GM18508 (cell line): ENCODE measurements at regions not wholly inside any gene's neighbourhood (a gene's known extent, or its start where the extent isn't known, plus 50 kb on each side); places are given as distances from the start of the nearest gene placed in this dataset.

Experiments used
- ATAC-seq: cut with Tn5 transposase; IDR thresholded peaks from one replicate; pipeline ENCODE4 v1.9.1; 2021; ENCODE audit warnings: moderate number of reproducible peaks; ENCODE audit not compliant: insufficient read depth, unreplicated experiment

DNA sequence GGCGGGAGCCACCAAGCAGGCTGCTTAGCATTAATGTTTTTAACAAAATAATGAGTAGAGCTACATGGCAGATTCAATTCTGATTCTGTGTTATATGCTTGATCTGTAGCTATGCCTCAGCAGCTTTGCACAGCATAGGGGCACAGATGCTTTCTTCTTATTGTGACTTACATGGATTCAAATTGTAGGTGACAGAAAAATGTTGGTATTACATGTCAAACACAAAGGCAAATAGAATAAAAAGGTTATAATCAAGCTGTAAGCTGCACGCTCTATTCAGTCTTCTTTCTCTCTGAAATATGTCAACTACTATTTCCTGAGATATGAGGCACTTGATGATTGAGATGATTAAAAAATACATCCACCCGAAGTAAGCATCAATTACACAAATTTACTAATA is 1573.8 kb downstream of the FAM181B start:
- no peak for ATAC-seq

DNA sequence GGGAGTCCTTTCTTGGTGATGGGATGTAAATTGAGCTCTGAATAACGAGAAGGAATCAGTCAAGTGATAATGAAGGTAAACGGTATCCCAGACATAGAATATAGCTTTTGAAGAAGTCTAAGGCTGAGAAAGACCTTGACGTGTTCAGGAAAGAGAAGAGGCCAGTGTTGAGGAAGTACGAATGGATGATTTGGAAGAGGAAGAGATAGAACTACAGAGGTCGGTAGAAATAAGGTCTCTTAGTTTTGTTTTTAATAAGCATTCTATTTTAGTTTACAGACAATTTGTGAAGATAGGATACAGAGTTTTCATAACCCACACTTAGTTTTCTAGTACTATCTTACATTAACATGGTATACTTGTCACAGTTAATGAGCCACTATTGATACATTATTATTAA is 1598.1 kb downstream of the FAM181B start:
- ATAC-seq: no peak

DNA sequence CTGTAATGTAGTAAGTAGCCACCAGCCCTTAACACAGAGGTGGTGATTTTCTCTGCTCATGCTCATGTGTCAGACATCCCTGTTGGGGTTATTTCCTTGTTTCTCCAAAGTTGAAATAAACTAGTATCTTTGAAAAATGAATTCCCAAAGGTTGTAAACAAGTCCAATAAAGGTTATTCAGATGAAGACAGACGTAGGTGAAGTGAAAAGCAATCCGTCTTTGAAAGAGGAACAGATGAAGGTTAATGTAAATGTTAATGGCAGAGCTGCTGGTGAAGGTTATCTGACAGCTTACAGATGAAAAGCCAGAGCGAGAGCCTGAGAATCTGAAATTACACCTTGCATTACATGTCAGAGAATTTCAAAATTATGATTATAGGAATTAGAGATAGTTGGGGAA is 1604.0 kb downstream of the FAM181B start:
- no peak for ATAC-seq

DNA sequence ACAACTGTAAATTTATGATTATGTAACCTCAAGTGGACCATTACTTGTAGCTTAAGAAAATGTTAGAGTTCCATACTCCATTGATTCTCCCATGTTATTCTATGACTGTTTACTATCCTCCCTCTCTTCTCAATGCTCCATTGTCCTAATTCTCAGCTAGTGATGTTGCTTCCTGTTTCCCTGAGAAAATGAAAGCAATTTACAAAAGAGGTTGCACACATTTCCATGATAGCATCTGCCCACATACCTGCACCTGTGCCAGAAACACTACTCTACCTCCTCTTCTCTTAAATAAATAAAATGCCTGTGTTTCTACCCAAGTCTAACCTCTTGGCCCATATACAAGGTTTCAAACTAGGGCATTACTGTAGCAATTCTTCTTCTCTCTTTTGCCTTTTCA is 1620.9 kb downstream of the FAM181B start:
- ATAC-seq: no peak

DNA sequence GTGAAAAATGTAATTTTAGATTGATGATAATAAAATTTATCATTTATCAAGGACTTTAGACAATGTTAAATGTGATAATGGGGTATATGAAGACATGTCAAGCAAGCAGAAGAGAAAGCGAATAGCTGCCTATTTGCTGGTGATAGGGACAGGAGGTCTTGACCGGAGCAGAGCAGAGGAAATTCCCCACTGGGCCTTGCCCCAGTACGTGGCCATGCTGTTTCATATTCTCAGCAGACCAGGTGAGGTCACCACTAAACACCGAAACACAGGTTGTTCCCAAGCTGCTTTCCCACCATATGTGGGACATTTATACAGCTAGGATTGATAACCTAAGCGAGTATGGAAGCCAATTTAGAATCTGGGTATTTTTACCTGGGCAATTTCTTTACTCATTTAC is 1629.6 kb downstream of the FAM181B start:
- no peak for ATAC-seq

DNA sequence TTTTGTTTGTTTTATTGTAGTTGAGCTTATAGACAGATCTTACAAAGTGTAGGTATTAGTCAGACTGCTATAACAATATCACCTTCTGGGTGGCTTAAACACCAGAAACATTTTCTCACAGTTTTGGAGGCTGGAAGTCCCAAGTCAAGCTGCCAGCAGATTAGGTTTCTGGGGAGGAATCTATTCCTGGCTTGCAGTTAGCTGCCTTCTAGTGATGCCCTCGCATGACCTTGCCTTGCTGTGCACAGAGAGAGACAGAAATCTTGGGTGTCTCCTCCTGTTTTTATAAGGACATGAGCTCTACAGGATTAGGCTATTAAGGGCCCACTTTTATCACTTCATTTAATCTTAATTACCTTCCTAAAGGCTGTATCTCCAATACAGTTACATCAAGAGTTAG is 1635.2 kb downstream of the FAM181B start:
- no peak for ATAC-seq

DNA sequence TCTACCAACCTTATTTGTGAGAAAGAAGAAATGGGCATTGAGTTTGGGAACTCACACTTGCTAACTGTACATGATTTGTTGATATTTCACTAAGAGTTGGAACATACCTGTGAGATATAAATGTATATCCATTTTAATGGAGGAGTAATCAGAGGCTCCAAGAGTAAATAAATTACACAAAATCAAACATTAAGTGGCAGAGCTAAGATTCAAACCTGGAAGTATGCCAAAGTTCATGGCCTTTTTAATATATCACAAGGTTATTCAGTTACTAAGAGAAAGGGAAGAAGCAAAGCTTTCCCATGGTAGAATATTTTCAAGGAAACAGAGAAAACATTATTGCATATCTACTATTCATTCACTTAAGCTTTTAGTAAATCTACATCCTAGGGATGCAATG is 1641.1 kb downstream of the FAM181B start:
- no peak for ATAC-seq

DNA sequence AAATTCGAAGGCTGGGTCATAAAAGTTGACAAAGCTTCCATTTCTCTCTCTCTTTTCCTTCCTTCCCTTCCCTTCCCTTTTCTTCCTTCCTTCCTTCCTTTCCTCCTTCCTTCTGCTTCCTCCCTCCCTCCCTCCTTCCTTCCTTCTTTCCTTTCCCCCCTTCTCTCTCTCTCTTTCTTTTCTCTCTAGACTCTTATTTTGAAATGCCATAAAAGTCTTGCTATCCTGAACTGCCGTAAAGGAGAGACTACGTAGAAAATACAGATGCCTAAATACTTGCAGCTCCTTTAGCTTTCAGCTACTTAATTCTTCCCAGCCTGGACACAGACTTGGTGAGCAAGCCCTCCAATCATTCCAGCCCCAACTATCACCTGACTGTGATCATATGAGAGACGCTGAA is 1644.4 kb downstream of the FAM181B start:
- ATAC-seq: no peak

DNA sequence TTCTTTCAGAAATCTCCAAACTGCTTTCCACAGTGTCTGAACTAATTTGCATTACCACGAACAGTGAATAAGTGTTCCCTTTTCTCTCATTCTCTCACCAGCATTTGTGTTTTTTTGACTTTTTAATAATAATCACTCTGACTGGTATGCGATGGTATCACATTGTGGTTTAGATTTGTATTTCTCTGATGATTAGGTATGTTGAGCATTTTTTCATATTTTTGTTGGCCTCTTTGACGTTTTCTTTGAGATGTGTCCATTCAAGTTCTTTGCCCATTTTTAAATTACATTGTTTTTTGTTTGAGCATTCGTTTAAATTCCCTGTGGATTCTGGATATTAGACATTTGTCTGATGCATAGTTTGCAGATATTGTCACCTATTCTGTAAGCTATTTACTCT is 1639.6 kb upstream of the TENM4 start:
- no peak for ATAC-seq

DNA sequence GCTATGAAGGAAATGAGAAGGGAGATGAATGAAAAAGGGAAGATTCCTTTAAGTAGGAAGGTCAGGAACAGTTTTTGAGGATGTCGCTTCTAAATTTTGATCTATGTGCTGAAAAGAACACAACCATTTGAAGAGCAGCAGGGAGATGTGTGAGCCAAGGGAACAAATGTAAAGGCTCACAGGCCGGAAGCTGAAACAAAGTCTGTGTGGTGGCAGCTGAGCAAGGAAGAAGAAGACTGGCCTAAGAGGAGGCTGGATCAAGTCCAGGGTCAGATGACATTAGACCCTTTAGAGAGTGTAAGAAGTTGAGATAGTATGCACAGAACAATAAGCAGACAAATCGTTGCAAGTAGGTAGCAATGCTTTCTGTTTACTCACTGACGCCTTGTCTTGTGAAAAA is 1631.4 kb upstream of the TENM4 start:
- no peak for ATAC-seq

DNA sequence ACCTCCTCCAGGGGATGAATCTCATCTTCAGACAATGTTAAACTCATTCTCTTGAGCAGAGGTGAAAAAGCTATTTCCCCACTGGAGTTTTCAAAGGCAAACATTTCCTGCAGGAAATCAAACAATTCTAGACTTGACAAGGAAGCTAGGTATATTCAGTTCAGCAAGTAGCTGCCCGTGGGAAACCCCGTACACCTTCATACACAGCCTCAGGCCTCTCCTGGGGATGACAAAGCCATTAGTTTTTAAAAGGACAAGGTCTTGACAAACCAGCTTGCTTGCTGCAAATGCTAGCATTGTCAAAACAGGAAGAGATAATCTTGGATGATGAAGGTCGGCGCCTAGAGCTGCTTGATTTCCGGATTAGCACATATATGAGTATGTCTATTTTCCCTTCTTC is 1630.8 kb upstream of the TENM4 start:
- ATAC-seq: no peak

DNA sequence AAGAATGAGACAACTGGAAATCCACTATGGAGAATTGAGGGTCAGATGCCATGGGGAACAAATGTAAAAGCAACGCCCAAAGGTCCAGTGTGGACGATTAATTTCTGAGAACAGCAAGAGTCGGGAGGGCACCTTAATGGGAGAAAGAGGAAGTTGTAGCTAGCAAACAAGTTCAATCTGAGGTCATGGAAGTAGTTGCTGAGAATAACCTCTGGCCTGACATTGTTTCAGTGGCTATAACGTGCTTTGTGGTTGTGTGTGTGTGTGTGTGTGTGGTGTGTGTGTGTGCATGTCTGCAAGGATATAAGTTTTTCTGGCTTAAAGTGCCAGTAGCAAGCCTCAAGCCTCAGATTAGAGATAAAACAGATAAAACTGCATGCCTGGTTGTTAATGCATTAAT is 1630.1 kb upstream of the TENM4 start:
- ATAC-seq: peak; percentile 88

DNA sequence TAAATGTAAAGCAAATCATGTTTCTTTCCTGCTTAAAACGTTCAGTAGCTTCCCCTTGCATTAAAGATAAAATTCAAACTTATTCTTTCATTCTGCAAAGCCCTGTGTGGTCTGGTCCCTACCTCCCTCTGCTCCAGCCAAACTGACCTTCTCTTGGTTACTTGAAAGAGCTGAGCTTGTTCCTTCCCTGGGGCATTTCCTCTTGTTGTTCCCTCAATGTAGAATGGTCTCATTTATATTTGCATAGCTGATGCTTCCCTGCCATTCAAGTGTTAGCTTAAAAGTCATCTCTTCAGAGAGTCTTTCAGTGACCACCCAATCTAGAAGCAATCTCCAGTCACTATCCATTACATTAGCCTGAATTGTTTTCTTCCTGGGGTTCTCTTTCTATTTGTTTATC is 1618.5 kb upstream of the TENM4 start:
- no peak for ATAC-seq

DNA sequence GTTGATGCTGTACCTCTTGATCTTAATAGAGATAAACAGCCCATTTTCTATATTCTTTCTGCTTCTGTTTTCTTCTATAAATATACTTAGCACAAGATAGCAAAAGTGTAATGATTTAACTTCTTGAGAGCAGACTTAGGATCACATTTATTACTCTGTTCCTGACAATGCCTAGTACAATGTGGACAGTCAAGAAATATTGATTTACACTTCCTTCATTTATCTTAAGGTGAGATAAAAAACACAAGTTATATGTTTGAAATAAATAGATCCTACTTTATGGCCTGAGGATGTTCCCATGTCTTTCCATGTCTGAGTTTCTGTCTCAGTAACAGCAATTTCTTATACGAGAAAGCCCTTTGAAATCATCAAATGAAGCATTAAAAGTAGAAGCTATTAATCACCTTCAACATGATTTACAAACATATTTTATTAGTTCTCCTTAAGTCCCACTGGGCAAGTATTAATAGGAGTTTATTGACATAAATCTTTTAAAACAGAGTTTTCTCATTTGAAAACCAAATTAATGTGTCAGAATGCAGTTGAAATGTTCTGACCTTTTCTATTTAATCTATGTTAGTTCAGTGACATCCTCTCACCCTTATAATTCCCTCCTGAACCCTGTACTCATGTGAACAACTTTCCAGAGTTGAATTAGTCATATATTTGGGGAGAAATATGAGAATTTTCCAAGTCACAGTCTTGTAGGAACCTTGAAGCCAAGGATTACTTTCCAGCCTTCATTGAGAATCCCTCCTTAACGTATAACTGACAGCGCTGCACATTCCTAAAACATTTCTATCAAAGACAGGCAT is 1611.7 kb upstream of the TENM4 start:
- ATAC-seq: no peak

DNA sequence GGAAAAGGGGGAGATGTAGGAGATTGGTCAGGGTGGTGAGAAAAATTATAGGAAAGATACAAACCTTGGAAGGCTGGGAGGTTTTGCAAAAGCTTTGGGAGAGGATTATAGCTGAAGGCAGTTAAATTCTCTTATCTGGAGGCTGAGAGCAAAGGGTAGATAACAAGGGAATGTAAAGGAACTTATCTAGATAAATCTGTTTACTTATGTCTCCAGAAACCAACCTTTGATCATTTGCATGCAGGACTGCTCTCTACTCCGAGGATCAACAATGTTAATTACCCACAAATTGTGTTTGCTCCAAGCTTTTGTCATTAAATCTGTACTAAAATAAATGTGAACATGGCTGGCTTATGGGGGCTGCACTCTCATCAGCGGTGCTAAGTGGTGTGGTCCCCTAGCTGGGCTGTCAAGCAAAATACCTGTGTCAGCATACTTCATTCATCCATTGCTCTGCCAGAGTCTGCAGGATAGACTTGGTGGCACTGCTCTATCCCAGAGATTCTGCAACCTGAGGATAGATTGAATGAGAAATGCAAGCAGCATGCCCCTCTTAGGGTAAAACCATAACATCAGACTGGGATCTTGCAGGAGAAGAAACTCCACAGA is 1599.2 kb upstream of the TENM4 start:
- no peak for ATAC-seq

DNA sequence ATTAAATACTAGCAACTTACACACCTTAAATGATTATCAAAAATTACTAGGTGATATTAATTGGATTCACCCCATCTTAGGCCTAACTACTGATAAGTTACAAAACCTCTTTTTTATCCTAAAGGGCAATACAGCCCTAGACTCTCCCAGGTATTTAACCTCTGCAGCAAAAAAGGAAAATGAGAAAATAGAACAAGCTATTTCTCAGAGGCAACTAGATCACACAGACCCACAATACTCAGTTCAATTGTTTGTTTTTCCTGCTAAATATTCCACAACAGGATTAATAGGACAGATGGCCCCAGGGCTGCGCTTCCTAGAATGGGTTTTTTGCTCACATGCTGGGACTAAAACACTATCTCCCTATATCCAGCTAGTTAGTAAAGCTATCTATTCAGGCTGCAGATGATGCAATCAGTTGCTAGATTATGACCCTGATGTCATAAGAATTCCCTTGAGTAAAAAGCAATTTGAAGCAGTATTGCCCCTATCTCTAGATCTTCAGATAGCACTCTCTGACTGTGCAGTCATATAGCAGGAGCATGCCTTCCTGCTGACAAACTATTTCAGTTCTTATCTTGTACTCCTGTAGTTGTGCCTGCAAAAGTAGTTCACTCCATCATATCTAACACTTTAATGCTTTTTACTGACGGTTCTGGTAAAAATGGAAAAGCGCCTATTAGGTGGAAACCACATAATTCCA is 1595.5 kb upstream of the TENM4 start:
- no peak for ATAC-seq

DNA sequence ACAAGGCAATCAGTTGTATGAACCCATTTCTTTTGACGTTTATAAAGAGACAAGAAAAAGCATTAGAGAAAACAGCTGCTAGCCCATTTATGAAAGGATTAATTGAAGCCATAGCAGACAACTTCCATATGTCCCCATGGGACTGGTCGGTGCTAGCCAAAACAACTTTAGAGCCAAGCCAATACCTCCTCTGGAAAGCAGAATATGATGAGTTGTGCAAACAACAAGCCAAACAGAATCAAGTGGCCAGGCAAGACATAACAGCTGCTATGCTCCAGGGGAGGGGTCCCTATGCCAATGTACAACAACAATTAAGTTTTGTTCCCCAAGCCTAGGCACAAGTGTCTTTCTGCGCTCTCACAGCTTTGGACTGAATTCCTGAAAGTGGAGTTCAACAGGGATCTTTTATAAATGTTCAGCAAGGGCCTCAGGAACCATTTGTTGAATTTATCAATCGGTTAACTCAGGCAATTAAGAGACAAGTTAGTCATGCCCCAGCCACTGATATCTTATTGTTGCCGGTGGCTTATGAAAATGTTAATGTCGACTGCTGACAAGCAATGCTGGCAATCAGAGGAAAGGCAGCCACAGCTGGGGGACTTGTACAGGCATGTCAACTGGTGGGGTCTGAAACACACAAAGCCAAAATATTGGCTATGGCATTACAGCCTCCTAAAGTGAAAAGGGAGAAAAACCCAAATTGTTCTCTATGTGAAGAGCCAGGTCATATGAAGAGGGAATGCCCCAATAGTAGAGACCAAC is 1593.1 kb upstream of the TENM4 start:
- ATAC-seq: no peak

DNA sequence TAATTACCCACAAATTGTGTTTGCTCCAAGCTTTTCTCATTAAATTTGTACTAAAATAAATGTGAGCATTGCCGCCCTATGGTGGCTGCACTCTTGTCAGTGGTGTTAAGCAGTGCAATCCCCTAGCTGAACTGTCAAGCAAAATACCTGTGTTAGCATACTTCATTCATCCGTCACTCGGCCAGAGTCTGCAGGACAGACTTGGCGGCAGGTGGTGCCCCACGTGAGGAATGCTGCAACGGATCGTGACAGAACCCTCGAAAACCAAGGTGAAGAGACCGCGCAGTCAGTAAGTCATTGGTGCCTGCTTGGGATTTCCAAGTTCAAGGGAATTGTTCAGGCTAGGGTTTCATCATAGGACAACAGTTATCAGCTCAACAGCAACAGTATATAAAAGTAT is 1592.1 kb upstream of the TENM4 start:
- no peak for ATAC-seq

DNA sequence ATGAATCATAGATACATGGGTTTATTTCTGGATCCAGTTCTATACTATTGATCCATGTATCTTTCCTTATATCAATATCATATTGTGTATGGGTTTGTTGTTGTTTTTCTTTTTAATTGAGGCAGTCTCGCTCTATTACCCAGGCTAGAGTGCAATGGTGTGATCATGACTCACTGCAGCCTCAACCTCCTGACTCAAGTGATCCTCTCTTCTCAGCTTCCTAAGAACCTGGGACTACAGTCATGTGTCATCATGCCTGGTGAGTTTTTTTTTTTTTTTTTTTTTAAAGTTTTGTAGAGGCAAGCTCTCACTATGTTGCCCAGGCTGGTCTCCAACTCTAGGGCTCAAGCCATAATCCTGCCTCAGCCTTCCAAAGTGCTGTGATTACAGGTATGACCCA is 1589.4 kb upstream of the TENM4 start:
- ATAC-seq: no peak

DNA sequence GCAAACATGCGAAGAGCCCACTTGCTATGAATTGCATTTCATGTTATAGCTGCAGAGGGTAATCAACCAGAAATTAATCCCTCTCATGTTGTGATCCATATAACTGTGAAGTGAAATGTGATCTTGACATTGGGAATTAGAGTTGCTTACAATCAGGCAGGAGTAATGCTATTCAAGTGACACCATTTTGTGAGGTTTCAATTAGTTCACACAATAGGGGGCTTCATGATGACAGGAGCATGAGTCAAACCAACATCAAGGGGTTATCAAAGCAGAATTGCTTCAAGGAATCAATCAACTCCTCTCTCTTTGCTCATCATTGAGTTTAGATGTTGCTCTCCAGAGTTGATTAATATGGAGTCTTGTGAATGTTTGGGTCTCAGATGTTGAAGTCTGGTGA is 1585.2 kb upstream of the TENM4 start:
- ATAC-seq: no peak

DNA sequence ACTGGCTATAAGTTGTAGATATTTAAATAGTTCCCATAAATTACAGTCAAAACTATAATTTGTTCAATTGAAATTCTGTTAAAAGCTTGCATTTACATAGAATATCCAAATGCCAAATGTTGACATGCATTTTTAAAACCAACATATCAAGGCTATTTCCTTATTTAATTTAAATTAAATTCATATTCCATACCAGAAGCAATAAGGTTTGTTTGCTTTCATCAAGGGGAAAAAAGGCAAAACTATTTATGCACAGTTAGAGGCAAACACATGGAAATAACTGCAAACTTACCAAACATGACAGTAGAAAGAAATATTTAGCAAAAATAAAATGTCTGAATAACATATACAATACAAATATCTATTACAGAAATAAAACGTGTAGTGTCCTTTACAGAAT is 1581.2 kb upstream of the TENM4 start:
- ATAC-seq: no peak
